ENCODE measurements at regions not wholly inside any gene's neighbourhood (a gene's known extent, or its start where the extent isn't known, plus 50 kb on each side); places are given as distances from the start of the nearest gene placed in this dataset.

DNA sequence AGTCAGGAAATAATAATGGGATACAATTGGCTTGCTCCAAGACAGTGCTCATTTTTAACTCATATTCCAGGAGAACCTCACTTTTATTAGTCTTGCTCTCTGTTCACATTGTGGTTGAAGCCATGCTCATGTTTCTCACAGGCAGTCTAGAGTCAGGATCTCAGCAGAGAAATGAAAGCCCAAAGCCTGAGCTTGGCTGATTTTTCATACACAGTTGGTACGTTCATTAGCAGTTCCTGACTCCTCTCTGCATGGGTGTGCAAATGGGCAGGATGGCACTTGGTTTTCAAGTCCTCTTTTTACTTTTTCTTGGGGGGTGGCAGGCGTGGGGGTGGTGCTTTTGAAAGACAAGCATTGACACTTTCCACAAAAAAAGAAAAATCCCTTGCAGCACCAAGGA, 56.0 kb upstream of the KLF7 start:
- DNase-seq (no peak), ATAC-seq (ENCODE audit: low FRiP score in 2 of 2) (no peak)
- WGBS, 2 donors, result 63 to 73% methylated on average over 2 of the region's 2 CpGs
- peaks cover 15 to 20% (median 18%) of the 10 kb centered on the region in 4 donors for H3K4me1 ChIP-seq
- TF ChIP-seq POLR2A (IDR thresholded peaks at IDR 0.05) (no peak), POLR2AphosphoS5 (IDR thresholded peaks at IDR 0.05) (no peak), EP300 (IDR thresholded peaks at IDR 0.05) (no peak)
- TF ChIP-seq, protein P1, sequence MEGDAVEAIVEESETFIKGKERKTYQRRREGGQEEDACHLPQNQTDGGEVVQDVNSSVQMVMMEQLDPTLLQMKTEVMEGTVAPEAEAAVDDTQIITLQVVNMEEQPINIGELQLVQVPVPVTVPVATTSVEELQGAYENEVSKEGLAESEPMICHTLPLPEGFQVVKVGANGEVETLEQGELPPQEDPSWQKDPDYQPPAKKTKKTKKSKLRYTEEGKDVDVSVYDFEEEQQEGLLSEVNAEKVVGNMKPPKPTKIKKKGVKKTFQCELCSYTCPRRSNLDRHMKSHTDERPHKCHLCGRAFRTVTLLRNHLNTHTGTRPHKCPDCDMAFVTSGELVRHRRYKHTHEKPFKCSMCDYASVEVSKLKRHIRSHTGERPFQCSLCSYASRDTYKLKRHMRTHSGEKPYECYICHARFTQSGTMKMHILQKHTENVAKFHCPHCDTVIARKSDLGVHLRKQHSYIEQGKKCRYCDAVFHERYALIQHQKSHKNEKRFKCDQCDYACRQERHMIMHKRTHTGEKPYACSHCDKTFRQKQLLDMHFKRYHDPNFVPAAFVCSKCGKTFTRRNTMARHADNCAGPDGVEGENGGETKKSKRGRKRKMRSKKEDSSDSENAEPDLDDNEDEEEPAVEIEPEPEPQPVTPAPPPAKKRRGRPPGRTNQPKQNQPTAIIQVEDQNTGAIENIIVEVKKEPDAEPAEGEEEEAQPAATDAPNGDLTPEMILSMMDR (IDR thresholded peaks at IDR 0.05), result no peak
- H3K9me3 ChIP-seq, result no peaks in the 10 kb centered on the region
- no peak overlapping the region for H3K4me3 ChIP-seq
- no peaks in the 10 kb centered on the region for H3K36me3 ChIP-seq
- no peaks in the 10 kb centered on the region for H3K27me3 ChIP-seq
- no peak overlapping the region for H3K27ac ChIP-seq

DNA sequence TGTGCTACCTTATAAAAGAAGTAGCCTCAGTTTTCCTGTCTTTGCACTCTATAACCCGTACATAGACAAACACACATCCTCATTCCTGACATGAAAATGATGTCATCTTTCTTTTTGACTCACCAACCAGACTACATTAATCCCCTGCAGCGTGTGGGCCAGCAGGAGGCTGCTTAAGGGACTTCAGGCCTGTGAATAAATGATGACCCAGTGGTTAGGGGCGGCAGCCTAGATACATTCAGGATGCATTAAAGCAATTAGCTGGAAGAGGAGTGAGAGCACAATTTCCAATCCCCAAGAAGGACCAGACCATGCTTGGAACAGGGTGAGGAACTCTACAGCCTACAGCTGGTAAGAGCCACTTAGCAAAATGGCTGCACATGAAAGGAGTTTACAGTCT, 57.3 kb upstream of the KLF7 start:
- TF ChIP-seq POLR2A (IDR thresholded peaks at IDR 0.05) (no peak), POLR2AphosphoS5 (IDR thresholded peaks at IDR 0.05) (no peak), EP300 (IDR thresholded peaks at IDR 0.05) (no peak)
- TF ChIP-seq, protein P1 (IDR thresholded peaks at IDR 0.05), result no peak
- Histone ChIP-seq H3K4me3 (no peak overlapping the region), H3K27me3 (no peaks in the 10 kb centered on the region), H3K36me3 (no peaks in the 10 kb centered on the region), H3K4me1 (peaks cover 28 to 33% (median 31%) of the 10 kb centered on the region in 4 donors), H3K27ac (no peak overlapping the region), H3K9me3 (no peaks in the 10 kb centered on the region)
- no peak for ATAC-seq (ENCODE audit: low FRiP score in 2 of 2)
- 64 to 88% methylated on average over 3 of the region's 3 CpGs for WGBS, 2 donors
- DNase-seq, result no peak

DNA sequence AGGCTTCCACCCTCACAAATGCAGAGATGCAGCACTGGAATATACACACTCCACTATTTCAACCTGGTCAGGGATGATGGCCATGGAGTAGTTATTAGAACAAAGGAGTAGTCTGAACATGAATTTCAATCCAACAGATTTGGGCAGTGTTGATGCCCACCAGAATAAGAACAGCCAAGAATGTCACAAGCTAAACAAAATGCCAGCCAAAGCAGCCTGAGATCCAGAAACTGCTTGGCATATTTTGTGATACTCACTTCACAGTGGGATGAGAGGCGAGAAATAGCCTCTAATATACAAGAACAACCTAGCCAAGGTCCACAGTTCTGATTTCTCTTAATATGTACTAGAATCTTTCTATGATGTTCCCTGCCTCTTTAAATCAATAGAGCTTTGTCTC, 58.6 kb upstream of the KLF7 start:
- no peak overlapping the region for H3K4me3 ChIP-seq
- WGBS, 2 donors, result 85 to 95% methylated on average over 1 of the region's 1 CpG
- DNase-seq (no peak), ATAC-seq (ENCODE audit: low FRiP score in 2 of 2) (no peak)
- TF ChIP-seq, protein P1 (IDR thresholded peaks at IDR 0.05), result no peak
- no peak for TF ChIP-seq POLR2A (IDR thresholded peaks at IDR 0.05)
- TF ChIP-seq EP300 (IDR thresholded peaks at IDR 0.05), result no peak
- no peak for TF ChIP-seq POLR2AphosphoS5 (IDR thresholded peaks at IDR 0.05)
- H3K27me3 ChIP-seq, result no peaks in the 10 kb centered on the region
- H3K36me3 ChIP-seq, result no peaks in the 10 kb centered on the region
- peaks cover 33 to 42% (median 41%) of the 10 kb centered on the region in 4 donors for H3K4me1 ChIP-seq
- H3K9me3 ChIP-seq, result no peaks in the 10 kb centered on the region
- H3K27ac ChIP-seq, result peak overlapping the region in 1 of 4 donors; percentile 45

DNA sequence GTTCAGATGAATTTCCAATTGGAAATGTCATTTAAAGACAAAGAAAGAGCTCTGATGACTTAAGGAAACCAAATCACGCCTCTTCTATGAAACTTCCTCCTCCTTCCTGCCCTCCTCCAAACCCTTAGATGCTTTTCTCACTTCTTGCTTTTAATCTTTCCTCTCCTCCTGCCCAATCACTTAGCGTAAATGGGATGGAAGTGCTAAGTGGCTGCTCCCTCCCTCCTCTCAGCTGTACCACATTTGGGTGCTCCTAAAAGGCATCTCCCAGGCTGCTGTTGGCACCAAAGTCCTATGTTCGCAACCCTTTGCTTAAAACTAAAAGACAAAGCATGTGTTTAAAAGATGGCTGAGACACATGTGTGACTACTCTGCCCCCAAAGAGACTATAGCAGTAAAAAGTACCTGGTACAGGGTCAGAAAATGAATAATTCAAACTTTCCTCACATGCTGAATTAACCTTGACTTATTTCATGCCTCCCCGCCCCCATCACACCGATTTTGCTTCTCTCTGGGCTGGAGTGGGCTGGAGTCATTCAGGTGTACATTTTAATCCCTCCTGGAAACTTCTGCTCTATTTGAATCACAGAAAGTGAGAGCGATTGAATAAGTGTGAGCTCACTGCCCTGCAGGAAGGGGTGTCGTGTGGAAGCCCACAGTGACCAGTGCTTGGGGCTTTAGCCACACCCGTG, 59.2 kb upstream of the KLF7 start:
- ATAC-seq (ENCODE audit: low FRiP score in 2 of 2) (no peak), DNase-seq (no peak)
- H3K4me3 ChIP-seq, result no peak overlapping the region
- peak overlapping the region; percentile 3 to 73 (median 56) for H3K27ac ChIP-seq
- WGBS, 2 donors, result 69 to 72% methylated on average over 8 of the region's 8 CpGs
- no peaks in the 10 kb centered on the region for H3K36me3 ChIP-seq
- H3K9me3 ChIP-seq, result no peaks in the 10 kb centered on the region
- TF ChIP-seq EP300 (IDR thresholded peaks at IDR 0.05) (no peak), POLR2AphosphoS5 (IDR thresholded peaks at IDR 0.05) (no peak), POLR2A (IDR thresholded peaks at IDR 0.05) (no peak)
- TF ChIP-seq, protein P1 (IDR thresholded peaks at IDR 0.05), result no peak
- no peaks in the 10 kb centered on the region for H3K27me3 ChIP-seq
- H3K4me1 ChIP-seq, result peaks cover 33 to 44% (median 41%) of the 10 kb centered on the region in 4 donors

DNA sequence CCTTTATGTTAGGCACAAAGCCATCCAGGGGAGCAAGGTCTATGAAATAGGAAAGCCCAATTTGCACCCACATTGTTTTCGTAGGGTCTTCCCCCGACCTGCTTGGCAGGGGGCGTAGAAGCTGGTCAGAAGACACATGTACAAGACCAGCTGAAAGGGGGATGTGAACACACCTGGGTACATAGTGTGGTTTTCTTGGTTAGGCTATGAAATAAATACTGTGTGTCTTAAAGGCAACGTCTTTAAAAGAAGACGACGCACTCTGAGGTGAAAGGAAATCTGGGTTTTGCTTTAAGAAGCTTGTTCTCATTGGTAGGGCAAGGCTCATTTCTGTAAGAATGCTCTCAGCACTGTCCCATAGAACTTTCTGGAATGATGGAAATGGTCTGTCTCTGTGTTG, 60.0 kb upstream of the KLF7 start:
- TF ChIP-seq POLR2AphosphoS5 (IDR thresholded peaks at IDR 0.05), result no peak
- no peak for TF ChIP-seq EP300 (IDR thresholded peaks at IDR 0.05)
- TF ChIP-seq, protein P1 (IDR thresholded peaks at IDR 0.05), result no peak
- TF ChIP-seq POLR2A (IDR thresholded peaks at IDR 0.05), result no peak
- DNase-seq, result no peak
- no peak for ATAC-seq (ENCODE audit: low FRiP score in 2 of 2)
- Histone ChIP-seq H3K4me1 (peaks cover 33 to 48% (median 47%) of the 10 kb centered on the region in 4 donors), H3K36me3 (no peaks in the 10 kb centered on the region), H3K9me3 (no peaks in the 10 kb centered on the region), H3K4me3 (no peak overlapping the region), H3K27me3 (no peaks in the 10 kb centered on the region), H3K27ac (peak overlapping the region; percentile 3 to 73 (median 56))
- 77% methylated on average over 6 of the region's 6 CpGs for WGBS, 2 donors

All from upper lobe of left lung (tissue), 6 donors.